H1 (cell line): ENCODE measurements at regions not wholly inside any gene's neighbourhood (a gene's known extent, or its start where the extent isn't known, plus 50 kb on each side); places are given as distances from the start of the nearest gene placed in this dataset.

ENCODE experiments used
- CTCF ChIA-PET: fragments of 300-600 bp; sonication (Branson Sonifier 250); formaldehyde crosslinking; loops from one replicate; lab custom pipeline; 2021; ENCODE audit not compliant: partially characterized antibody; lab: Charles Lee
- POLR2A ChIA-PET: fragments of 300-600 bp; sonication (Branson Sonifier 250); formaldehyde crosslinking; loops from one replicate; lab custom pipeline; 2021; ENCODE audit warnings: inconsistent platforms; ENCODE audit not compliant: partially characterized antibody; lab: Charles Lee
- DNase-seq, 2 experiments: peaks; one replicate each; pipeline versions ENCODE4 v3.0.0 to v3.0.0-alpha.2; 2010 to 2022; ENCODE audit warnings: low spot score in 2 of 2, low read depth in 1 of 2, mixed read lengths in 1 of 2
- FAIRE-seq: peaks from 2 replicates; lab custom pipeline; 2011; peaks lifted over from hg19 to GRCh38; lab: Jason Lieb, UNC
- H2AFZ ChIP-seq: 2 replicates; pipeline ENCODE4 v1.8.1; 2012; ENCODE audit warnings: low read length, inconsistent platforms
- H2AK5ac ChIP-seq: 2 replicates; pipeline ENCODE4 v1.6.1; 2013; ENCODE audit warnings: low read depth, low read length
- H2BK120ac ChIP-seq: replicated peaks from 2 replicates; pipeline ENCODE3; 2013; ENCODE audit warnings: low read depth, low read length, inconsistent platforms
- H2BK12ac ChIP-seq: 2 replicates; pipeline ENCODE4 v1.6.1; 2013; ENCODE audit warnings: low read depth, low read length
- H2BK15ac ChIP-seq: 2 replicates; pipeline ENCODE4 v1.6.1; 2013; ENCODE audit warnings: low read length
- H2BK20ac ChIP-seq: 2 replicates; pipeline ENCODE4 v1.6.1; 2013; ENCODE audit warnings: low read length
- H2BK5ac ChIP-seq: 2 replicates; pipeline ENCODE4 v1.6.1; 2013; ENCODE audit warnings: low read depth, low read length
- H3K14ac ChIP-seq: 2 replicates; pipeline ENCODE4 v1.6.1; 2013; ENCODE audit warnings: inconsistent platforms; ENCODE audit not compliant: insufficient read length
- H3K18ac ChIP-seq: 2 replicates; pipeline ENCODE4 v1.6.1; 2013; ENCODE audit warnings: low read length; ENCODE audit errors: extremely low read depth
- H3K23ac ChIP-seq: 2 replicates; pipeline ENCODE4 v1.6.1; 2013; ENCODE audit warnings: inconsistent platforms; ENCODE audit not compliant: insufficient read length
- H3K23me2 ChIP-seq: 2 replicates; pipeline ENCODE4 v1.6.1; 2013; ENCODE audit warnings: low read depth, low read length
- H3K27ac ChIP-seq: 2 replicates; pipeline ENCODE4 v1.6.1; 2011; ENCODE audit warnings: low read depth, low read length, inconsistent platforms
- H3K27me3 ChIP-seq, 4 experiments: replicated peaks in 1 of 4; 1 replicate in 1 of 4; 2 replicates in 3 of 4; pipeline versions ENCODE4 v1.6.1 to v1.8.1; 2011 to 2013; ENCODE audit warnings: low read length in 3 of 4, mild to moderate bottlenecking in 3 of 4, inconsistent platforms in 2 of 4, mixed read lengths in 2 of 4, moderate library complexity in 1 of 4; ENCODE audit not compliant: control insufficient read depth in 3 of 4, insufficient read depth in 3 of 4; ENCODE audit errors: extremely low read depth in 1 of 4
- H3K36me3 ChIP-seq, 4 experiments: 2 replicates each; pipeline versions ENCODE4 v1.6.1 to v1.8.1; 2011 to 2013; ENCODE audit warnings: mild to moderate bottlenecking in 4 of 4, low read length in 3 of 4, moderate library complexity in 2 of 4, control low read depth in 1 of 4, inconsistent platforms in 1 of 4; ENCODE audit not compliant: insufficient read depth in 4 of 4, control insufficient read depth in 2 of 4
- H3K4ac ChIP-seq: replicated peaks from 2 replicates; pipeline ENCODE3; 2013; ENCODE audit warnings: low read length, low read depth, mixed read lengths, inconsistent platforms; ENCODE audit not compliant: insufficient read length
- H3K4me1 ChIP-seq, 4 experiments: replicated peaks in 1 of 4; 1 replicate in 1 of 4; 2 replicates in 3 of 4; pipeline versions ENCODE4 v1.6.1 to v1.8.1; 2011 to 2013; ENCODE audit warnings: low read length in 3 of 4, inconsistent platforms in 2 of 4, mixed read lengths in 1 of 4; ENCODE audit not compliant: insufficient read depth in 4 of 4, control insufficient read depth in 3 of 4
- H3K4me2 ChIP-seq, 2 experiments: 2 replicates each; pipeline versions ENCODE4 v1.6.1 to v1.8.1; 2011 to 2013; ENCODE audit warnings: low read depth in 2 of 2, low read length in 2 of 2, control low read depth in 1 of 2, inconsistent platforms in 1 of 2, mild to moderate bottlenecking in 1 of 2; ENCODE audit not compliant: insufficient read depth in 1 of 2
- H3K4me3 ChIP-seq, 4 experiments: fragments of 200-600, 300-600 bp in 1 of 4; sonication (generic), shearing (Covaris generic), sonication (Bioruptor Twin) in 1 of 4; 2 replicates each; pipeline versions ENCODE4 v1.5.1 to v1.8.1; 2011 to 2016; ENCODE audit warnings: low read length in 4 of 4, low read depth in 3 of 4, control low read depth in 2 of 4, inconsistent platforms in 2 of 4, mild to moderate bottlenecking in 2 of 4, mixed read lengths in 1 of 4, moderate library complexity in 1 of 4; ENCODE audit not compliant: insufficient read depth in 2 of 4; ENCODE audit errors: extremely low read depth in 1 of 4
- H3K56ac ChIP-seq: replicated peaks from 2 replicates; pipeline ENCODE3; 2013; ENCODE audit warnings: low read depth, mild to moderate bottlenecking, mixed read lengths, low read length, inconsistent platforms; ENCODE audit not compliant: insufficient read length
- H3K79me1 ChIP-seq: 2 replicates; pipeline ENCODE4 v1.6.1; 2013; ENCODE audit warnings: low read depth, low read length, control low read depth
- H3K79me2 ChIP-seq, 2 experiments: 2 replicates each; pipeline versions ENCODE4 v1.6.1 to v1.8.1; 2012 to 2013; ENCODE audit warnings: low read length in 2 of 2, mild to moderate bottlenecking in 2 of 2, inconsistent platforms in 1 of 2; ENCODE audit not compliant: insufficient read depth in 2 of 2, control insufficient read depth in 1 of 2
- H3K9ac ChIP-seq, 4 experiments: replicated peaks in 1 of 4; 1 replicate in 1 of 4; 2 replicates in 3 of 4; pipeline versions ENCODE4 v1.6.1 to v1.8.1; 2011 to 2013; ENCODE audit warnings: low read depth in 3 of 4, low read length in 3 of 4, control low read depth in 2 of 4, mild to moderate bottlenecking in 2 of 4, moderate library complexity in 2 of 4, inconsistent platforms in 1 of 4; ENCODE audit errors: extremely low read depth in 1 of 4
- H3K9me3 ChIP-seq, 2 experiments: 2 replicates each; pipeline versions ENCODE4 v1.6.1 to v1.8.1; 2012 to 2013; ENCODE audit warnings: mild to moderate bottlenecking in 2 of 2, moderate library complexity in 2 of 2, control low read depth in 1 of 2, inconsistent platforms in 1 of 2, low read depth in 1 of 2, low read length in 1 of 2, mixed read lengths in 1 of 2; ENCODE audit not compliant: insufficient read depth in 2 of 2
- H4K20me1 ChIP-seq, 2 experiments: replicated peaks in 1 of 2; 2 replicates each; pipeline versions ENCODE3 to v1.8.1; 2011 to 2013; ENCODE audit warnings: inconsistent platforms in 2 of 2, low read length in 2 of 2, mild to moderate bottlenecking in 1 of 2; ENCODE audit not compliant: insufficient read depth in 2 of 2, control insufficient read depth in 1 of 2
- H4K5ac ChIP-seq: 2 replicates; pipeline ENCODE4 v1.6.1; 2013; ENCODE audit warnings: low read length, low read depth, mixed read lengths, inconsistent platforms; ENCODE audit not compliant: insufficient read length
- H4K8ac ChIP-seq: 2 replicates; pipeline ENCODE4 v1.8.0; 2013; ENCODE audit warnings: mild to moderate bottlenecking, moderate library complexity, low read length, inconsistent platforms; ENCODE audit not compliant: insufficient read depth; ENCODE audit errors: extremely low read depth
- H4K91ac ChIP-seq: replicated peaks from 2 replicates; pipeline ENCODE3; 2013; ENCODE audit warnings: low read length, mixed read lengths, inconsistent platforms; ENCODE audit not compliant: insufficient read length
- BRCA1 ChIP-seq: IDR thresholded peaks from 2 replicates; pipeline ENCODE4 v1.6.1; 2012; ENCODE audit warnings: low read depth, low read length, improper control_type of control experiment
- CHD1 ChIP-seq: IDR thresholded peaks from 2 replicates; pipeline ENCODE4 v1.6.1; 2012; ENCODE audit warnings: low read depth, low read length, improper control_type of control experiment
- EGR1 ChIP-seq: IDR thresholded peaks from 2 replicates; pipeline ENCODE4 v1.6.1; 2011; ENCODE audit warnings: low read depth, low read length, borderline replicate concordance
- MAFK ChIP-seq: IDR thresholded peaks from 2 replicates; pipeline ENCODE4 v1.6.1; 2012; ENCODE audit warnings: low read depth, mild to moderate bottlenecking, improper control_type of control experiment, low read length
- POU5F1 ChIP-seq: IDR thresholded peaks from 2 replicates; pipeline ENCODE4 v1.6.1; 2011; ENCODE audit warnings: low read depth, mild to moderate bottlenecking, low read length, moderate library complexity
- SIRT6 ChIP-seq: IDR thresholded peaks from one replicate; pipeline ENCODE4 v1.7.1; 2012; ENCODE audit warnings: low read length, inconsistent platforms
- SIX5 ChIP-seq: IDR thresholded peaks from 2 replicates; pipeline ENCODE4 v1.6.1; 2011; ENCODE audit warnings: mild to moderate bottlenecking, low read depth, low read length
- SP1 ChIP-seq: IDR thresholded peaks from 2 replicates; pipeline ENCODE4 v1.6.1; 2011; ENCODE audit warnings: low read depth, low read length
- TAF1 ChIP-seq: IDR thresholded peaks from 2 replicates; pipeline ENCODE4 v1.6.1; 2011; ENCODE audit warnings: mild to moderate bottlenecking, low read depth, low read length
- YY1 ChIP-seq: IDR thresholded peaks from 2 replicates; pipeline ENCODE4 v1.6.1; 2011; ENCODE audit warnings: low read depth, mild to moderate bottlenecking, low read length
- ZNF274 ChIP-seq: IDR thresholded peaks from 2 replicates; pipeline ENCODE4 v1.7.0; 2012; ENCODE audit warnings: low read length, borderline replicate concordance; ENCODE audit errors: extremely low read depth
- WGBS, 2 experiments: shearing (Covaris generic) in 1 of 2; methylation state at CpG; one replicate each; pipeline versions ENCODE4 v1.1.6 to v1.1.7; 2013 to 2015; ENCODE audit warnings: low lambda C conversion rate in 2 of 2, mixed read lengths in 2 of 2, inconsistent platforms in 1 of 2, low coverage in 1 of 2, missing lambda C conversion rate in 1 of 2; ENCODE audit not compliant: insufficient replicate concordance in 2 of 2, insufficient coverage in 1 of 2, insufficient read length in 1 of 2; ENCODE audit errors: extremely low coverage in 1 of 2, missing lambda C conversion rate in 1 of 2; 5-methylcytosine and 5-hydroxymethylcytosine counted together

DNA sequence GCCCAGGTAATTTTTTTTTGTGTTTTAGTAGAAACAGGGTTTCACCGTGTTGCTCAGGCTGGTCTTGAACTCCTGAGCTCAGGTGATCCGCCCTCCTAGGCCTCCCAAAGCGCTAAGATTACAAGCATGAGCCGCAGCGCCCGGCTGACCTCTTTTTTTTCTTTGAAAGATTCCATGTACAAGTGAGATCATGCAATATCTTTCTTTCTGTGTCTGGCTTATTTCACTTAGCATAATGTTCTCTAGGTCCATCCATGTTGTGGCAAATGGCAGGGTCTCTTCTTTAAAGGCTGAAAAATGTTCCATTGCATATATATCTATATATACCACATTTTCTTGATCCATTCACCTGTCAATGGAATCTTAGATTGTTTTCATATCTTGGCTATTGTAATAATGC is 255.0 kb upstream of the MYOCD start:
- H3K36me3 ChIP-seq = no peaks in the 10 kb centered on the region
- no peak overlapping the region for H2BK5ac ChIP-seq
- H3K23me2 ChIP-seq = no peaks in the 10 kb centered on the region; the same call in 1 of the 2 replicates
- 88% methylated on average over 6 of the region's 6 CpGs; no CpG with 5 or more reads in 1 of the 2 experiments for WGBS, 2 experiments
- peaks cover 0 to 9% (median 2%) of the 10 kb centered on the region in 4 experiments; a peak in 5 of 7 replicates for H3K4me1 ChIP-seq
- no peak overlapping the region for H2AK5ac ChIP-seq
- H4K91ac ChIP-seq = no peak overlapping the region
- H2BK15ac ChIP-seq = no peak overlapping the region
- ChIA-PET POLR2A (no interaction called here), CTCF (interaction anchor here (1.1 kb wide), 1 partner anchor 156 kb away, joined by 3 read pairs; no protein-coding TSS in a partner anchor)
- no peak overlapping the region for H3K18ac ChIP-seq
- no peaks in the 10 kb centered on the region for H3K79me1 ChIP-seq
- no peaks in the 10 kb centered on the region for H3K9me3 ChIP-seq
- no peaks in the 10 kb centered on the region for H3K79me2 ChIP-seq
- H3K4ac ChIP-seq = no peak overlapping the region
- no peak overlapping the region for H2AFZ ChIP-seq
- H4K5ac ChIP-seq = no peak overlapping the region
- no peak for FAIRE-seq
- H3K56ac ChIP-seq = no peak overlapping the region
- no peaks in the 10 kb centered on the region for H3K27me3 ChIP-seq
- no peak for DNase-seq
- no peak overlapping the region for H3K4me2 ChIP-seq
- H2BK12ac ChIP-seq = no peak overlapping the region
- no peak overlapping the region for H3K9ac ChIP-seq
- H2BK120ac ChIP-seq = no peak overlapping the region
- H3K23ac ChIP-seq = no peak overlapping the region
- peaks cover 0 to 2% of the 10 kb centered on the region in 2 experiments for H4K20me1 ChIP-seq
- H2BK20ac ChIP-seq = no peak overlapping the region
- TF ChIP-seq TAF1 = no peak
- TF ChIP-seq YY1 = no peak
- TF ChIP-seq CHD1 = no peak
- TF ChIP-seq MAFK = no peak
- no peak for TF ChIP-seq SIRT6
- no peak for TF ChIP-seq ZNF274
- TF ChIP-seq EGR1 = no peak
- TF ChIP-seq SIX5 = no peak
- no peak for TF ChIP-seq BRCA1
- TF ChIP-seq SP1 = no peak
- TF ChIP-seq POU5F1 = no peak
- H3K27ac ChIP-seq = no peak overlapping the region
- no peak overlapping the region for H3K14ac ChIP-seq
- H4K8ac ChIP-seq = no peak overlapping the region
- H3K4me3 ChIP-seq = no peak overlapping the region
